ENCODE measurements at regions not wholly inside any gene's neighbourhood (a gene's known extent, or its start where the extent isn't known, plus 50 kb on each side); places are given as distances from the start of the nearest gene placed in this dataset.

- Histone ChIP-seq H3K27me3 (no peaks in the 10 kb centered on the region), H3K4me3 (no peak overlapping the region), H3K36me3 (no peaks in the 10 kb centered on the region), H3K27ac (no peak overlapping the region), H3K4me1 (no peaks in the 10 kb centered on the region), H3K9me3 (no peaks in the 10 kb centered on the region)
- TF ChIP-seq CTCF (IDR thresholded peaks at IDR 0.05) (no peak), POLR2AphosphoS5 (IDR thresholded peaks at IDR 0.05) (no peak), EP300 (IDR thresholded peaks at IDR 0.05) (no peak), POLR2A (IDR thresholded peaks at IDR 0.05) (no peak)
- 23% methylated on average over 1 of the region's 1 CpG for WGBS
- no peak for DNase-seq (ENCODE audit: low spot score in 2 of 2)
Measured at GRCh38 chr1:196071447-196071846, 536.8 kb downstream of the KCNT2 start.

- 22% methylated on average over 2 of the region's 2 CpGs for WGBS
- no peaks in the 10 kb centered on the region for H3K27me3 ChIP-seq
- no peaks in the 10 kb centered on the region for H3K4me1 ChIP-seq
- no peaks in the 10 kb centered on the region for H3K9me3 ChIP-seq
- TF ChIP-seq POLR2AphosphoS5 (IDR thresholded peaks at IDR 0.05) (no peak), POLR2A (IDR thresholded peaks at IDR 0.05) (no peak), EP300 (IDR thresholded peaks at IDR 0.05) (no peak), CTCF (IDR thresholded peaks at IDR 0.05) (no peak)
- DNase-seq (ENCODE audit: low spot score in 2 of 2): no peak
- H3K4me3 ChIP-seq: no peak overlapping the region
- H3K36me3 ChIP-seq: no peaks in the 10 kb centered on the region
- H3K27ac ChIP-seq: no peak overlapping the region
Measured at GRCh38 chr1:196070940-196071339, 537.3 kb downstream of the KCNT2 start.

- H3K4me3 ChIP-seq: no peak overlapping the region
- DNase-seq (ENCODE audit: low spot score in 2 of 2): no peak
- no peaks in the 10 kb centered on the region for H3K27me3 ChIP-seq
- H3K4me1 ChIP-seq: no peaks in the 10 kb centered on the region
- WGBS: 61% methylated on average over 2 of the region's 2 CpGs
- no peak overlapping the region for H3K27ac ChIP-seq
- H3K36me3 ChIP-seq: no peaks in the 10 kb centered on the region
- no peaks in the 10 kb centered on the region for H3K9me3 ChIP-seq
- no peak for TF ChIP-seq EP300 (IDR thresholded peaks at IDR 0.05)
- no peak for TF ChIP-seq POLR2AphosphoS5 (IDR thresholded peaks at IDR 0.05)
Measured at GRCh38 chr1:196063952-196064351, 544.3 kb downstream of the KCNT2 start.

GRCh38 chr1:196063294-196063693, 544.9 kb downstream of the KCNT2 start:
- no peak for TF ChIP-seq CTCF (IDR thresholded peaks at IDR 0.05)
- Histone ChIP-seq H3K27ac (no peak overlapping the region), H3K4me3 (no peak overlapping the region), H3K36me3 (no peaks in the 10 kb centered on the region), H3K27me3 (no peaks in the 10 kb centered on the region), H3K9me3 (no peaks in the 10 kb centered on the region), H3K4me1 (no peaks in the 10 kb centered on the region)
- DNase-seq (ENCODE audit: low spot score in 2 of 2): no peak
- 25% methylated on average over 3 of the region's 3 CpGs for WGBS

- Histone ChIP-seq H3K9me3 (no peaks in the 10 kb centered on the region), H3K36me3 (no peaks in the 10 kb centered on the region), H3K27ac (no peak overlapping the region), H3K4me1 (no peaks in the 10 kb centered on the region), H3K4me3 (no peak overlapping the region), H3K27me3 (no peaks in the 10 kb centered on the region)
- no peak for DNase-seq (ENCODE audit: low spot score in 2 of 2)
- TF ChIP-seq EP300 (IDR thresholded peaks at IDR 0.05): no peak
- no peak for TF ChIP-seq POLR2AphosphoS5 (IDR thresholded peaks at IDR 0.05)
- no peak for TF ChIP-seq CTCF (IDR thresholded peaks at IDR 0.05)
- TF ChIP-seq POLR2A (IDR thresholded peaks at IDR 0.05): no peak
Measured at GRCh38 chr1:196060539-196060938, 547.7 kb downstream of the KCNT2 start.

GRCh38 chr1:196059210-196059609, 549.0 kb downstream of the KCNT2 start:
- H3K36me3 ChIP-seq: no peaks in the 10 kb centered on the region
- DNase-seq (ENCODE audit: low spot score in 2 of 2): no peak
- no peaks in the 10 kb centered on the region for H3K27me3 ChIP-seq
- TF ChIP-seq EP300 (IDR thresholded peaks at IDR 0.05) (no peak), POLR2A (IDR thresholded peaks at IDR 0.05) (no peak), POLR2AphosphoS5 (IDR thresholded peaks at IDR 0.05) (no peak), CTCF (IDR thresholded peaks at IDR 0.05) (no peak)
- H3K27ac ChIP-seq: no peak overlapping the region
- H3K4me1 ChIP-seq: no peaks in the 10 kb centered on the region
- no peak overlapping the region for H3K4me3 ChIP-seq
- no peaks in the 10 kb centered on the region for H3K9me3 ChIP-seq
